Progenitor cell of endocrine pancreas (in vitro differentiated cells): ENCODE measurements at regions not wholly inside any gene's neighbourhood (a gene's known extent, or its start where the extent isn't known, plus 50 kb on each side); places are given as distances from the start of the nearest gene placed in this dataset.

ENCODE experiments used
- DNase-seq: peaks from one replicate; pipeline ENCODE4 v3.0.0; 2021; ENCODE audit warnings: low spot score; ENCODE audit not compliant: unreplicated experiment
- H3K27ac Mint-ChIP-seq: 2 replicates; pipeline ENCODE4 v1.8.0; 2021; ENCODE audit warnings: mild to moderate bottlenecking, moderate library complexity, mixed read lengths
- H3K27me3 Mint-ChIP-seq: 2 replicates; pipeline ENCODE4 v1.8.0; 2021; ENCODE audit warnings: mixed read lengths
- H3K36me3 Mint-ChIP-seq: 2 replicates; pipeline ENCODE4 v1.8.0; 2022; ENCODE audit warnings: mixed read lengths; ENCODE audit not compliant: insufficient read depth
- H3K4me1 Mint-ChIP-seq: 2 replicates; pipeline ENCODE4 v1.8.0; 2021; ENCODE audit warnings: low read depth, mixed read lengths
- H3K4me3 Mint-ChIP-seq: 2 replicates; pipeline ENCODE4 v1.8.0; 2021; ENCODE audit warnings: low read depth, mild to moderate bottlenecking, moderate library complexity, mixed read lengths
- H3K9me3 Mint-ChIP-seq: 2 replicates; pipeline ENCODE4 v1.8.0; 2021; ENCODE audit warnings: low read depth, mixed read lengths
- TF ChIP-seq, protein P1 (sequence below): fragments of 200-600 bp; sonication (generic); IDR thresholded peaks from one replicate; pipeline ENCODE4 v1.5.0; 2021; ENCODE audit warnings: antibody characterized with exemption, mild to moderate bottlenecking; ENCODE audit not compliant: unreplicated experiment

DNA sequence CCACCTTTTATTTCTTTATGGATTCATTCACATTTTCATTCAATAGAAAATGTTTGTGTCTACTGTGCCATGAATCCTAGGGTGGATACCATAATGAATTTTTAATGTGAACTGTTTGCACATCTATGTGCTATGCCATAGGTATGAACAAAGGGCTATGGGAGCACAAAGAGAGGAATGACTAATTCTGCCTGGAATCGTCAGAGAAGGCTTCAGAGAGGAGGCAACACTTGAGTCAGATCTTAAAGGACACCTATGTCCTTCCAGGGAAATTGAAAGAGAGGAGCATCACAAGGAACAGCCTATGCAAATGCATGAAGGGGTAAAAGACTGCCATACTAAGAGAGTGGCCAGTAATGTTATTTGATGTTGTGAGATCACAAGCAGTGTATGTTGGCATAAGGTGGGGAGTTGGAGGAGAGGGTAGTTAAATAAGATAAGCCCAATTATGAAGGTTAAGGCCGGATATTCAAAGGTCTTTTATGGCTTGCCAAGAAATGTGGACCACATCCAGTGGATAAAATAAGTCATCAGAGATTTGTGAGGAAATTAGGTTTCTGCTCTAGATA is 246.7 kb downstream of the GRIN2B start:
- H3K4me1 Mint-ChIP-seq = no peaks in the 10 kb centered on the region
- no peaks in the 10 kb centered on the region for H3K36me3 Mint-ChIP-seq
- peaks cover 17% of the 10 kb centered on the region for H3K27me3 Mint-ChIP-seq
- H3K27ac Mint-ChIP-seq = no peak overlapping the region
- no peak for DNase-seq
- no peak overlapping the region for H3K4me3 Mint-ChIP-seq
- TF ChIP-seq, protein P1, sequence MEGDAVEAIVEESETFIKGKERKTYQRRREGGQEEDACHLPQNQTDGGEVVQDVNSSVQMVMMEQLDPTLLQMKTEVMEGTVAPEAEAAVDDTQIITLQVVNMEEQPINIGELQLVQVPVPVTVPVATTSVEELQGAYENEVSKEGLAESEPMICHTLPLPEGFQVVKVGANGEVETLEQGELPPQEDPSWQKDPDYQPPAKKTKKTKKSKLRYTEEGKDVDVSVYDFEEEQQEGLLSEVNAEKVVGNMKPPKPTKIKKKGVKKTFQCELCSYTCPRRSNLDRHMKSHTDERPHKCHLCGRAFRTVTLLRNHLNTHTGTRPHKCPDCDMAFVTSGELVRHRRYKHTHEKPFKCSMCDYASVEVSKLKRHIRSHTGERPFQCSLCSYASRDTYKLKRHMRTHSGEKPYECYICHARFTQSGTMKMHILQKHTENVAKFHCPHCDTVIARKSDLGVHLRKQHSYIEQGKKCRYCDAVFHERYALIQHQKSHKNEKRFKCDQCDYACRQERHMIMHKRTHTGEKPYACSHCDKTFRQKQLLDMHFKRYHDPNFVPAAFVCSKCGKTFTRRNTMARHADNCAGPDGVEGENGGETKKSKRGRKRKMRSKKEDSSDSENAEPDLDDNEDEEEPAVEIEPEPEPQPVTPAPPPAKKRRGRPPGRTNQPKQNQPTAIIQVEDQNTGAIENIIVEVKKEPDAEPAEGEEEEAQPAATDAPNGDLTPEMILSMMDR = no peak
- H3K9me3 Mint-ChIP-seq = no peaks in the 10 kb centered on the region

DNA sequence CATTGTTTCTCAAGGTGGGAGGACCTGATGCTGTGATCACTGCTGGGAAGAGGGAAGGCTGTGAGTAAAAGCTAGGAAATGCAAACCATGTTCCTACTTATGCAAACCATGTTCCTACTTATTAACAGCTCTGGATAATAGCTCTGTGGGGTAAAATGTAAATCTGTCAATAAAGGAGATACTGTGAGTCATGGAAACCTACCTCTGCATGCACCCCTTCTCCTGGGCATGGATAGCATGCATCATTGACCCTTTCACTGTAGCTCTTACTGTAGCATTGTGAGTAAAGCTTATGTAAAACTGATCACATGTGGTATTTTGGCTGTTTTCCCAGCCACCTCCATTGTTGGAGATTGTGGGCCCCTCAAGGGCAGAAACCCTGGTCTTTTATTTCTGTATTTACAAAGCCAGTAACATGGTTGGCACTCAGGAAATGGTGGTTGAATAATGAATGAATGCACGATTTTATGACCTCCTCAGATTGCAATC is 253.7 kb downstream of the GRIN2B start:
- DNase-seq = no peak
- Mint-ChIP-seq H3K27ac (no peak overlapping the region), H3K27me3 (peaks cover 19% of the 10 kb centered on the region), H3K4me1 (no peaks in the 10 kb centered on the region), H3K4me3 (no peak overlapping the region), H3K9me3 (no peaks in the 10 kb centered on the region), H3K36me3 (no peaks in the 10 kb centered on the region)
- TF ChIP-seq, protein P1 = no peak

DNA sequence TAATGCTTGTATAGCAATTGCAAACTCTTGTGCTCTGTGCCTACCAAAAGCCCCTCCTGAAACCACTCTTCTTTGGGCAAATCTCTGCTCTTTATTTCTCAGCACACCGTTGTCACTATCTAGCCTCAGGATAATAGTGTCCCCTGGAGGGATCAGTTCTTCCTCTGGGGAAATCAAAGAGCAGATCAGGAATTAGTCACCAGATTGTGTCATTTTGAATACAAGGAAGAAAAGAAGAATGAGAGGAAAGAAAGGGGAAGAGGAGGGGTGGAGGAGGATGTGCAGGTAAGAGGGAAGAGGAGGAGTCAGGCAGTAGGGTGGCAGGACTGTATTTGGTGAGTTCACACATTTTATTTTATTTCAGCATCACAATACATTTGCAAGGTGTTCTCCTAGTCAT is 256.4 kb downstream of the GRIN2B start:
- Mint-ChIP-seq H3K27me3 (peaks cover 28% of the 10 kb centered on the region), H3K27ac (no peak overlapping the region), H3K36me3 (no peaks in the 10 kb centered on the region), H3K9me3 (no peaks in the 10 kb centered on the region), H3K4me1 (no peaks in the 10 kb centered on the region), H3K4me3 (no peak overlapping the region)
- TF ChIP-seq, protein P1 = no peak
- no peak for DNase-seq

DNA sequence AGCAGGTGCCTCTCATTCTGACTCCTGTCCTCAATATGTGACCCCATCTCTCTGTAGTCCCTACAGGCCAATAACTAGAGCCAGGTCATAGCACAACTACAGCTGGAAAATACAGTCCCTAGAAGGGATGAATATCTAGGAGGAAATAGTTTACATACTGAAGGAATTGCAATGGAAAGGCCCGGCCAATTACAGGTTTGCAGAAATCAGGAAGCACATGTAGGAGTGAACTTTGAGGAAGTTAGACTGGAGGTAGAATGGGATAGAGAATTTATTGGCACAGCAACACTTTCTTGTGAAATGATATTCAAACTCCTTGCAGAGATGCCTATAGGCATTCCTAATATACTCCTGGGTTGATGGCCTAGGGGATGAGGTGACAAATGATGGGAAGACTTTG is 257.3 kb downstream of the GRIN2B start:
- no peak overlapping the region for H3K4me3 Mint-ChIP-seq
- H3K36me3 Mint-ChIP-seq = no peaks in the 10 kb centered on the region
- no peak overlapping the region for H3K27ac Mint-ChIP-seq
- no peaks in the 10 kb centered on the region for H3K9me3 Mint-ChIP-seq
- H3K27me3 Mint-ChIP-seq = peaks cover 24% of the 10 kb centered on the region
- TF ChIP-seq, protein P1 = no peak
- no peaks in the 10 kb centered on the region for H3K4me1 Mint-ChIP-seq
- no peak for DNase-seq

DNA sequence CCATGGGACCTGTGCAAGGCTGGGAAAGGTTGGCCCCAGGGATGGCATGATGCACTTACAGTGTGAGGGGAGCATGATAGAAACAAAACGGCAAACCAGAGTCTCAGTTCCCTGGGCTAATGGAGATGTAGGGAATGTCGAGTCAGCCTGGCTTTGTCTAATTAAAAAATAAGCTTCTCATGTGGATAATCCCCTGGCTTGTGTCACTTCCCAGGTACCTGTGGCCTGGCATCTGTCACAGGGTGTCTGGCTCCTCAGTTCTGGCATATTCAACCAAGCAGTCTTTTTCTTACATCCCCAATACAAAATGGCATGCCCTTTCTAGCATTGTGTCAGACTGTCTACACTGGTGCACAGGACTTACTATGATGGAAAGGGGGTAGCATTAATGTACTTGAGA is 261.4 kb downstream of the GRIN2B start:
- H3K27me3 Mint-ChIP-seq = peaks cover 27% of the 10 kb centered on the region
- H3K36me3 Mint-ChIP-seq = no peaks in the 10 kb centered on the region
- no peak overlapping the region for H3K4me3 Mint-ChIP-seq
- TF ChIP-seq, protein P1 = no peak
- no peak for DNase-seq
- no peak overlapping the region for H3K27ac Mint-ChIP-seq
- H3K4me1 Mint-ChIP-seq = no peaks in the 10 kb centered on the region
- no peaks in the 10 kb centered on the region for H3K9me3 Mint-ChIP-seq
